ENCODE measurements at regions not wholly inside any gene's neighbourhood (a gene's known extent, or its start where the extent isn't known, plus 50 kb on each side); places are given as distances from the start of the nearest gene placed in this dataset.

GRCh38 chr2:106292627-106293026 is 98.5 kb upstream of the UXS1 start:
- Histone ChIP-seq H3F3A (ENCODE audit: insufficient read depth, low read length) (no peaks in the 10 kb centered on the region), H3K4me2 (ENCODE audit: low read depth, low read length) (no peak overlapping the region), H2AFZ (ENCODE audit: low read length) (no peak overlapping the region), H4K20me1 (ENCODE audit: insufficient read depth, low read length) (no peaks in the 10 kb centered on the region), H3K4me1 (ENCODE audit: low read length) (no peaks in the 10 kb centered on the region), H3K36me3 (replicated peaks; ENCODE audit: insufficient read depth, low read length) (no peaks in the 10 kb centered on the region), H3K79me2 (ENCODE audit: low read length) (no peaks in the 10 kb centered on the region), H3K9me3 (replicated peaks; ENCODE audit: insufficient read depth, low read length) (no peaks in the 10 kb centered on the region), H3K9ac (ENCODE audit: low read length) (no peak overlapping the region), H3K9me2 (replicated peaks; ENCODE audit: insufficient read depth, low read length) (no peaks in the 10 kb centered on the region), H3K27me3 (replicated peaks; ENCODE audit: insufficient read depth, low read length) (no peaks in the 10 kb centered on the region), H3K4me3 (ENCODE audit: low read length) (no peak overlapping the region), H3K27ac (ENCODE audit: low read length) (no peak overlapping the region)
- TF ChIP-seq EZH2 (optimal IDR thresholded peaks at IDR 0.05; ENCODE audit: low read depth, low read length), result no peak
- no peak for TF ChIP-seq CTCF (IDR thresholded peaks at IDR 0.05; ENCODE audit: low read length)
- no peak for TF ChIP-seq EZH2phosphoT487 (IDR thresholded peaks at IDR 0.05; ENCODE audit: low read length)
- no peak for DNase-seq

DNA sequence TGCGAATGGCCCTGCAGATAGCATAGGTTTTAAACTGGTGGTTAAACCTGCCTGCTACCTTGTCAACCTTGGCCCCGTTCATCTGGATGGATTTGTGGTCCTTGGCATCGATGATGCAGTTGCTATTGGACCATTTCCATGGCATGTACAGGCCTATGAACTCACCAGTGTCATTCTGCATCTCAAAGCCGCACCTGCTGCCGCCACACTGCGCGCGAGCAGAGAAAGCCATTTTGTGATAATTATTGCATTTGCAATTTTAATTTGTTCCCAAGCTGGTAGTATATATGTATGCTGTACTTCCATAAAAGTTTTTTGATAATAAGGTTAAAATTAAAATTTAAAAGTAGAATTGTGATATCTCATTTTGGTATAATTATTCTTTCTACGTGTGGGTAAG is 94.8 kb upstream of the UXS1 start:
- Histone ChIP-seq H3K79me2 (ENCODE audit: low read length) (no peaks in the 10 kb centered on the region), H3K4me2 (ENCODE audit: low read depth, low read length) (no peak overlapping the region), H2AFZ (ENCODE audit: low read length) (no peak overlapping the region), H3K36me3 (replicated peaks; ENCODE audit: insufficient read depth, low read length) (no peaks in the 10 kb centered on the region), H3K27me3 (replicated peaks; ENCODE audit: insufficient read depth, low read length) (no peaks in the 10 kb centered on the region), H3K9me2 (replicated peaks; ENCODE audit: insufficient read depth, low read length) (no peaks in the 10 kb centered on the region), H3K9ac (ENCODE audit: low read length) (no peak overlapping the region), H3K9me3 (replicated peaks; ENCODE audit: insufficient read depth, low read length) (no peaks in the 10 kb centered on the region), H3K4me3 (ENCODE audit: low read length) (no peak overlapping the region), H3K27ac (ENCODE audit: low read length) (no peak overlapping the region), H3K4me1 (ENCODE audit: low read length) (no peaks in the 10 kb centered on the region), H3F3A (ENCODE audit: insufficient read depth, low read length) (no peaks in the 10 kb centered on the region), H4K20me1 (ENCODE audit: insufficient read depth, low read length) (no peaks in the 10 kb centered on the region)
- DNase-seq, result no peak
- TF ChIP-seq EZH2 (optimal IDR thresholded peaks at IDR 0.05; ENCODE audit: low read depth, low read length), result no peak

DNA sequence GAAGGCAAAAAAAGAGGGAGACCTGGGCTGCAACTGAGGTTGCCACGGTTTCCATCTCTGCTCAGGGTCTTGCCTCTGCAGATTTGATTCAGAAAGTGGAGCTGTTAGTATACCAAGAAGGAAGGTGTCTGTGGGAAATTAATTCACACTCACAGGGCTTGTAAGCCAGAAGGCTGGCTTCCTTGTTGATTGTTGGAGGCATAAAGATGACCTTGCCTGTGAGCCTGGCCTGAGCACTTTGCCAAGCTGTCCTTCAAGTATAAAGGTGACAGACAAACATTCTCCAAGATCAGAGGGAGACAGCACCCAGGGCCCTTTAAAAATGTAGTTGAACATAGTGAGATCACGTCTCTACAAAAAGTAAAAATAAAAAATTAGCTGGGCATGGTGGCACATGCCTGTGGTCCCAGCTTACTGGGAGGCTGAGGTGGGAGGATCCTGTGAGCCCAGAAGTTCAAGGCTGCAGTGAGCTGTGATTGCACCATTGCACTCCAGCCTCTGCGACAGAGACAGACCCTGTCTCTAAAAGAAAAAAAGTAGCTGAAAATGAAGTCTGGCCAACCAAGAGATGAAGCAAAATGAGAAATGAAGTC is 91.2 kb upstream of the UXS1 start:
- no peak overlapping the region for H3K4me2 ChIP-seq (ENCODE audit: low read depth, low read length)
- no peaks in the 10 kb centered on the region for H3K9me2 ChIP-seq (replicated peaks; ENCODE audit: insufficient read depth, low read length)

More for the DNA sequence above, 91.2 kb upstream of the UXS1 start:
- Histone ChIP-seq H3K4me3 (ENCODE audit: low read length) (no peak overlapping the region), H3K79me2 (ENCODE audit: low read length) (no peaks in the 10 kb centered on the region), H3K4me1 (ENCODE audit: low read length) (no peaks in the 10 kb centered on the region), H3K27ac (ENCODE audit: low read length) (no peak overlapping the region), H3K36me3 (replicated peaks; ENCODE audit: insufficient read depth, low read length) (no peaks in the 10 kb centered on the region), H4K20me1 (ENCODE audit: insufficient read depth, low read length) (no peaks in the 10 kb centered on the region), H2AFZ (ENCODE audit: low read length) (no peak overlapping the region), H3K9ac (ENCODE audit: low read length) (no peak overlapping the region), H3K27me3 (replicated peaks; ENCODE audit: insufficient read depth, low read length) (no peaks in the 10 kb centered on the region), H3F3A (ENCODE audit: insufficient read depth, low read length) (no peaks in the 10 kb centered on the region), H3K9me3 (replicated peaks; ENCODE audit: insufficient read depth, low read length) (no peaks in the 10 kb centered on the region)
- no peak for DNase-seq
- TF ChIP-seq EZH2 (optimal IDR thresholded peaks at IDR 0.05; ENCODE audit: low read depth, low read length) (no peak), CTCF (IDR thresholded peaks at IDR 0.05; ENCODE audit: low read length) (no peak), EZH2phosphoT487 (IDR thresholded peaks at IDR 0.05; ENCODE audit: low read length) (no peak)

All from MM.1S (cell line).